ENCODE measurements at regions not wholly inside any gene's neighbourhood (a gene's known extent, or its start where the extent isn't known, plus 50 kb on each side); places are given as distances from the start of the nearest gene placed in this dataset.

DNA sequence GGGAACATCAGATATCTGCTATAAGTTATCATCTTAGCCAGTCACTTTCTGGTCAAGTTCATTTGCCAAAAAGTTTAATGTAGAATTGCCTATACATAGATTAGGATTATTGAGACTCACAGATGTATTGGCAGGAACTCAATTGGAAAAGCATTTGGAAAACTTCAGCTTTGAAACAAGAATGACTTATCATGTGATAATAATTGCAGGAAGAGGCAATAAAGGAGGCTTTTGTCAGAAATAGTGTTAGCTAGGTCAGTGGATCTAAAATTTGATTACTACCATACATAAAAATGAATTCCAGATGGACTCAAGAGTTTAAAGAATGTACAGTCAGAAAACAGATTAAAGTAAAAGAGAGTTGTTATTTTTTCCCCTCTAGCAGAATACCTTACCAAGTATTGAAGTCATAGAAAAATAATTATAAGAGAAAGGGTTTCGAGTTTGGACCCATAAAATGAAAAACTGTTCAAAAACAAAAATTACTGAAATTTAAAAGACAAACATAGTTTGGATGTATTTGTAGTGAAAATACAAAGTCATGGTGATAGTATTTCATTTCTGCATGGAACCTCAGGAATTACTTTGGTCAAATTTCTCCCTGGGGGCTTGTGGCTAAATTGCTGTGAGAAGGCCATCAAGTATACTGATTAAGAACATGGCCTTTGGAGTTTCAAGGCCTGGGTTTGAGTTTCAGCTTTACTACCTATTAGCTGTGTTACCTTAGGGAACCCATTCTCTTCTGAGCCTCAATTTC, 159.9 kb downstream of the TMEM38B start:
- Mint-ChIP-seq H3K9me3 (no peaks in the 10 kb centered on the region), H3K4me1 (no peaks in the 10 kb centered on the region; a peak in 1 of 4 replicates), H3K36me3 (ENCODE audit: insufficient read depth in 1 of 3, low read depth in 3 of 3) (no peaks in the 10 kb centered on the region; a peak in 1 of 7 replicates), H3K4me3 (no peak overlapping the region), H3K27me3 (ENCODE audit: low read depth) (no peaks in the 10 kb centered on the region), H3K27ac (no peak overlapping the region)
- H4K20me1 ChIP-seq (ENCODE audit: control insufficient read depth, insufficient read depth, insufficient read length) = no peaks in the 10 kb centered on the region
- H3K9me3 ChIP-seq (ENCODE audit: control insufficient read depth, low read depth, low read length) = no peaks in the 10 kb centered on the region
- no peak overlapping the region for H4K91ac ChIP-seq (ENCODE audit: insufficient read length, low read depth, low read length)
- no peak overlapping the region for H2BK12ac ChIP-seq (ENCODE audit: insufficient read length, low read depth, low read length)
- H3K79me1 ChIP-seq (ENCODE audit: insufficient read depth, low read depth, low read length, poor library complexity, severe bottlenecking) = no peaks in the 10 kb centered on the region
- no peak overlapping the region for H2BK20ac ChIP-seq (ENCODE audit: low read depth, low read length, poor library complexity, severe bottlenecking)
- H3K9ac ChIP-seq (ENCODE audit: extremely low read depth, insufficient read length, low read length) = no peak overlapping the region
- H3T11ph ChIP-seq (ENCODE audit: low read length) = no peak overlapping the region
- H3K4me2 ChIP-seq (ENCODE audit: insufficient read depth, insufficient read length, low read length) = no peak overlapping the region
- no peak for TF ChIP-seq CTCF (conservative IDR thresholded peaks at IDR 0.05)
- no peaks in the 10 kb centered on the region for H3K23me2 ChIP-seq (ENCODE audit: insufficient read length, low read depth, low read length, poor library complexity, severe bottlenecking)
- H3K27me3 ChIP-seq (ENCODE audit: insufficient read depth, low read length) = no peaks in the 10 kb centered on the region
- no peak overlapping the region for H4K5ac ChIP-seq (ENCODE audit: insufficient read length, low read depth, low read length)
- DNase-seq = no peak
- H3K27ac ChIP-seq (ENCODE audit: insufficient read length, low read depth, low read length) = no peak overlapping the region
- H3K23ac ChIP-seq (ENCODE audit: insufficient read length, low read depth, low read length) = no peak overlapping the region
- no peak overlapping the region for H4K8ac ChIP-seq (replicated peaks; ENCODE audit: insufficient read length, low read depth, low read length)
- no peak overlapping the region for H3K14ac ChIP-seq (ENCODE audit: insufficient read depth, low read length)
- no peak overlapping the region for H3K18ac ChIP-seq (ENCODE audit: insufficient read length, low read depth, low read length)
- no peaks in the 10 kb centered on the region; the same call in 1 of the 2 replicates for H3K4me1 ChIP-seq (ENCODE audit: insufficient read depth, low read length)
- H3K56ac ChIP-seq (ENCODE audit: insufficient read length, low read depth, low read length) = no peak overlapping the region
- H3K4ac ChIP-seq (ENCODE audit: low read depth, low read length) = no peak overlapping the region
- no peak overlapping the region for H2AFZ ChIP-seq (ENCODE audit: low read length)
- WGBS (ENCODE audit: extremely low coverage, insufficient read length, low lambda C conversion rate) = no CpG with 5 or more reads among the region's 1 CpG
- no peak overlapping the region for H2BK5ac ChIP-seq (ENCODE audit: insufficient read length, low read length)
- no peaks in the 10 kb centered on the region for H3K79me2 ChIP-seq (ENCODE audit: insufficient read depth, low read length)
- no peak overlapping the region for H2BK15ac ChIP-seq (ENCODE audit: low read depth, low read length)
- no peak overlapping the region for H2AK5ac ChIP-seq (ENCODE audit: insufficient read length, low read length)
- no peak overlapping the region for H2BK120ac ChIP-seq (ENCODE audit: low read depth, low read length, poor library complexity, severe bottlenecking)

All from H9 (cell line).